Parathyroid adenoma (tissue), 2 donors: ENCODE measurements at regions not wholly inside any gene's neighbourhood (a gene's known extent, or its start where the extent isn't known, plus 50 kb on each side); places are given as distances from the start of the nearest gene placed in this dataset.

Source experiments
- H2AFZ ChIP-seq: fragments of 300-600 bp; sonication (generic); one replicate; pipeline ENCODE4 v1.7.0; 2017; ENCODE audit warnings: antibody characterized with exemption, mild to moderate bottlenecking
- H3K27ac ChIP-seq: fragments of 300-600 bp; sonication (generic); one replicate; pipeline ENCODE4 v1.7.0; 2017
- H3K27me3 ChIP-seq: fragments of 300-600 bp; sonication (generic); one replicate; pipeline ENCODE4 v1.7.0; 2017; ENCODE audit warnings: low read length; ENCODE audit not compliant: control insufficient read depth, insufficient read depth
- H3K36me3 ChIP-seq: fragments of 300-600 bp; sonication (generic); one replicate; pipeline ENCODE4 v1.7.0; 2017; ENCODE audit warnings: low read length; ENCODE audit not compliant: control insufficient read depth, insufficient read depth
- H3K4me1 ChIP-seq: fragments of 300-600 bp; sonication (generic); one replicate; pipeline ENCODE4 v1.7.0; 2017; ENCODE audit warnings: control low read depth
- H3K4me2 ChIP-seq: fragments of 300-600 bp; sonication (generic); one replicate; pipeline ENCODE4 v1.7.0; 2017; ENCODE audit warnings: low read length
- H3K4me3 ChIP-seq: fragments of 300-600 bp; sonication (generic); one replicate; pipeline ENCODE4 v1.7.0; 2017; ENCODE audit warnings: low read depth, low read length
- H3K79me2 ChIP-seq: fragments of 300-600 bp; sonication (generic); one replicate; pipeline ENCODE4 v1.7.0; 2017; ENCODE audit warnings: control low read depth
- H3K9ac ChIP-seq: fragments of 300-600 bp; sonication (generic); one replicate; pipeline ENCODE4 v1.7.0; 2017; ENCODE audit warnings: mild to moderate bottlenecking
- H3K9me3 ChIP-seq: fragments of 300-600 bp; sonication (generic); one replicate; pipeline ENCODE4 v1.7.0; 2017; ENCODE audit warnings: low read length; ENCODE audit not compliant: control insufficient read depth
- TF ChIP-seq, protein P1 (sequence below): fragments of 300-600 bp; sonication (generic); IDR thresholded peaks from one replicate; pipeline ENCODE4 v1.7.0; 2017; ENCODE audit warnings: antibody characterized with exemption, mild to moderate bottlenecking
- donor health status: primary hyperparathyroidism.

DNA sequence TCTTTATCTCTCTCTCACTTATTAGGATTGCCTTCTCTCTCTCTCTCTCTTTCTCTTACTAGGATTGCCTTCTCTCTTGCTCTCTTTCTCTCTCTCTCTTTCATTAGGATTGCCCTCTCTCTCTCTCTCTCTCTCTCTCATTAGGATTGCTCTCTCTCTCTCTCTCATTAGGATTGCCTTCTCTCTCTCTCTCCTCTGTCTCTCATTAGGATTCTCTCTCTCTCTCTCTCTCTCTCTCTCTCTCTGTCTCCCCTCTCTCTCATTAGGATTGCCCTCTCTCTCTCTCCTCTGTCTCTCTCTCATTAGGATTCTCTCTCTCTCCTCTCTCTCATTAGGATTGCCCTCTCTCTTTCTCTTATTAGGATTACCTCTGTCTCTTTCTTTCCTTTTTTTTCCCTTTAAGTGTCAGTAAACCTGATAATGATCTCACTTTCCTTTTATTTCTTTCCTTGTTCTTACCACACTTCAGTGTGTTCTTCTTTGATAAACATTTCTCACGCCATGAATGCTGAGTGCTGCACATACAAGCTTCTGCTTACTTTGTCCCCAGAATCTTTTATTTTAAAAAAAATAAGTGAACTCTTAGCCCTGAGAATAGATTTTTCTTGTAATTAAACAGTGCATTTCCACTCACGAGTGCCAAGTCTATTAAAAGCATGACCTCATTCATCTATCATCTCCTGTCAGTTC is 243.4 kb upstream of the TBC1D5 start:
- TF ChIP-seq, protein P1, sequence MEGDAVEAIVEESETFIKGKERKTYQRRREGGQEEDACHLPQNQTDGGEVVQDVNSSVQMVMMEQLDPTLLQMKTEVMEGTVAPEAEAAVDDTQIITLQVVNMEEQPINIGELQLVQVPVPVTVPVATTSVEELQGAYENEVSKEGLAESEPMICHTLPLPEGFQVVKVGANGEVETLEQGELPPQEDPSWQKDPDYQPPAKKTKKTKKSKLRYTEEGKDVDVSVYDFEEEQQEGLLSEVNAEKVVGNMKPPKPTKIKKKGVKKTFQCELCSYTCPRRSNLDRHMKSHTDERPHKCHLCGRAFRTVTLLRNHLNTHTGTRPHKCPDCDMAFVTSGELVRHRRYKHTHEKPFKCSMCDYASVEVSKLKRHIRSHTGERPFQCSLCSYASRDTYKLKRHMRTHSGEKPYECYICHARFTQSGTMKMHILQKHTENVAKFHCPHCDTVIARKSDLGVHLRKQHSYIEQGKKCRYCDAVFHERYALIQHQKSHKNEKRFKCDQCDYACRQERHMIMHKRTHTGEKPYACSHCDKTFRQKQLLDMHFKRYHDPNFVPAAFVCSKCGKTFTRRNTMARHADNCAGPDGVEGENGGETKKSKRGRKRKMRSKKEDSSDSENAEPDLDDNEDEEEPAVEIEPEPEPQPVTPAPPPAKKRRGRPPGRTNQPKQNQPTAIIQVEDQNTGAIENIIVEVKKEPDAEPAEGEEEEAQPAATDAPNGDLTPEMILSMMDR = no peak
- no peaks in the 10 kb centered on the region for H3K4me1 ChIP-seq

DNA sequence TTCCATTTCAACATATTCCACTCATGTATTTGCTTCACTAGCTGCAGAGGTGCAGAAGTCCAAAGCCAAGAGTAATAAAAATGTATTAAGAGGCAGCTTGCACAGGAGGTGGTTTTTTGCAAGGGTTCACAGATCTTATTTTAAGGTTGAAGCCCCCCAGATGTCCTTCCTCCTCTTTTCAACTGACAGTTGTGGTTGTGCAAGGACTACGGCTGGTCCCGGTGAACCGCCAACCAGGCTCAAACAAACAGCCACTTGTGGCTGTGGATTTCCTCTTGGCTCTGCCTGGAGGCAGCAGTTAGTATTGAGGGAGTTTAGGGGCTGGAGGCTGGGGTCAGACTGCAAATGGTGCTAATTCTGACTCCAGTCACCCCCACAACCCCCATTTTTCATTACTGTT is 240.7 kb upstream of the TBC1D5 start:
- H3K9ac ChIP-seq = no peak overlapping the region
- no peak overlapping the region for H2AFZ ChIP-seq
- H3K4me2 ChIP-seq = no peak overlapping the region
- no peaks in the 10 kb centered on the region for H3K9me3 ChIP-seq
- H3K27me3 ChIP-seq = no peaks in the 10 kb centered on the region
- H3K36me3 ChIP-seq = no peaks in the 10 kb centered on the region
- H3K27ac ChIP-seq = no peak overlapping the region
- TF ChIP-seq, protein P1 = no peak
- H3K4me1 ChIP-seq = no peaks in the 10 kb centered on the region
- H3K4me3 ChIP-seq = no peak overlapping the region
- H3K79me2 ChIP-seq = no peaks in the 10 kb centered on the region

More for the DNA sequence above, 243.4 kb upstream of the TBC1D5 start:
- Histone ChIP-seq H3K36me3 (no peaks in the 10 kb centered on the region), H3K4me3 (no peak overlapping the region), H3K9me3 (no peaks in the 10 kb centered on the region), H3K9ac (no peak overlapping the region), H3K79me2 (no peaks in the 10 kb centered on the region), H2AFZ (no peak overlapping the region), H3K4me2 (no peak overlapping the region), H3K27me3 (no peaks in the 10 kb centered on the region), H3K27ac (no peak overlapping the region)

DNA sequence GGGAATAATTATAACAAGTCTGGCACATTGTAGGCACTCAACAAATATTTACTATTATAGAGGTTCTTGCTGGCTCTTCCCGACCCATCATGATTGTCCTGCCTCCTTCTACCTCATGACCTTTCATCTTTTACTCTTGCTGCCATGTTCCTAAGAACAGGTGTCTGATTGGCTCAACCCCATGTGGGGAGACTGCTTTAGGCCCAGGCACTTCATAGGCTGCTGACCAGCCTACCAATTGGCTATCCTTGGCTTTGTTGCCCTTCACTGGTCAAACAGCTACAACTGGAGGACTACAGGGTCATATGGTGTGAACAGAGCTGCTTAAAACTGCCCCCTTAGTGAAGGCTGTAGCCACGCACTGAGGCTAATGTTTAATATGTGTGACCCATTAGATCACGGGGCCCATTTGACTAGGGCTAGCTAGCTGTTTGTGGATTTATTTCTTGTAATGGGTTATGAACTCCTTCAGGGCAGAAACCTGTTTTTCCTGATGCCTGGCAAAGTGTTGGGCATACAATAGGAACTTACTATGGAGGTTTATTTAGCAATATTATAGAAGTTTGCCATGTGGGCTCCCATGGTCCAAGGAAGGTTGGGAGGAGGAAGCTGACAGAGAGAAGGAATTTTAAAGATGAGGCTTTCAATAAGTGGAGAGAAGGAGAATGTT is 239.9 kb upstream of the TBC1D5 start:
- Histone ChIP-seq H3K36me3 (no peaks in the 10 kb centered on the region), H3K9ac (no peak overlapping the region), H3K27ac (no peak overlapping the region), H3K4me1 (no peaks in the 10 kb centered on the region), H3K27me3 (no peaks in the 10 kb centered on the region), H3K9me3 (no peaks in the 10 kb centered on the region), H3K79me2 (no peaks in the 10 kb centered on the region), H3K4me2 (no peak overlapping the region), H3K4me3 (no peak overlapping the region), H2AFZ (no peak overlapping the region)
- TF ChIP-seq, protein P1 = no peak

DNA sequence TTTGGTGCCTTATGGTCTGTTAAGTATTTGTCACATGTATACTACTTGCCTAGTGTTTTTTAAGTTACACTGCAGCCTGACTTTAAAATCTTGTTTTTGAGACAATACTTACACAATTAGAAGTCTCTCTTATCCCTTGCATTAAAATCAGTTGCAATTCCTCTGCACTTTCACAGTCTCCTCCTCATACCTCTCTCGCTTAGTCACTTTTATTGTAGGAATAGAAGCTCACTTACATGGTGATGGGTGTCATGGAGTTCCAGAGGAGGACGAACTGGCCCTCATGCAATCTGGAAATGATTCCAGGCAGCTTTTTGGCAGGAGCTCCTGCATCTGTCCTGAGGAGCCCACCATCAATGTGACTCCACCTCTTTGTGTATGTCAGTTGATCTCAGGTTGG is 238.4 kb upstream of the TBC1D5 start:
- no peaks in the 10 kb centered on the region for H3K79me2 ChIP-seq
- no peaks in the 10 kb centered on the region for H3K9me3 ChIP-seq
- H3K36me3 ChIP-seq = no peaks in the 10 kb centered on the region
- no peak overlapping the region for H2AFZ ChIP-seq
- H3K4me2 ChIP-seq = no peak overlapping the region
- no peaks in the 10 kb centered on the region for H3K27me3 ChIP-seq
- no peak overlapping the region for H3K9ac ChIP-seq
- H3K27ac ChIP-seq = no peak overlapping the region
- no peak overlapping the region for H3K4me3 ChIP-seq
- H3K4me1 ChIP-seq = no peaks in the 10 kb centered on the region
- TF ChIP-seq, protein P1 = no peak

DNA sequence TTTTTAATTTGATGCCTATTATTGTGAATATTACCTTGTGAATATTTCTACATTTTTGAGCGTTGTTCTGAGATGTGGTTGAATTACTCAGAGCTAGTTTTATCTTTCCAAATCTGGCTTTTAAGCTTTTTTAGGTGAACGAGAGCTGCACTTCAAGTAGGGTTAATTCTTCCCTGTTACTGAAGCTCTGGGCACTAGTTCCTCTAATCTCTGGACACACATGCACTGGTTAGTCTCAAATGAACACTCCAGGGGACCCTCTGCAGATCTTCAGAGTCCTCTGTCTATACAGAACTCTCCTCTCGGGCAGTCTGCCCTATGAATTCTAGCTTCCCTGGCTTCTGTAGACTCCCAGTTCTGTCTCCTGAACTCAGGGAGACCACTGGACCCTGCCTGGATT is 237.5 kb upstream of the TBC1D5 start:
- Histone ChIP-seq H3K36me3 (no peaks in the 10 kb centered on the region), H3K9ac (no peak overlapping the region), H3K27me3 (no peaks in the 10 kb centered on the region), H2AFZ (no peak overlapping the region), H3K27ac (no peak overlapping the region), H3K9me3 (no peaks in the 10 kb centered on the region), H3K4me1 (no peaks in the 10 kb centered on the region), H3K4me2 (no peak overlapping the region), H3K4me3 (no peak overlapping the region), H3K79me2 (no peaks in the 10 kb centered on the region)
- TF ChIP-seq, protein P1 = no peak
